DND-41 (cell line): ENCODE measurements at regions not wholly inside any gene's neighbourhood (a gene's known extent, or its start where the extent isn't known, plus 50 kb on each side); places are given as distances from the start of the nearest gene placed in this dataset.
"Not testable (repeated sequence)": the region's sequence is repeated elsewhere in the genome, so short reads cannot be mapped to it uniquely, and the experiment has no call there.

Source experiments
- EZH2 ChIP-seq: IDR thresholded peaks from 3 replicates; pipeline ENCODE4 v1.6.1; 2012; ENCODE audit warnings: borderline replicate concordance, low read depth, mild to moderate bottlenecking, moderate library complexity, low read length, inconsistent platforms; ENCODE audit not compliant: severe bottlenecking
- TF ChIP-seq, protein P1 (sequence below): IDR thresholded peaks from 2 replicates; pipeline ENCODE4 v1.5.1; 2012; ENCODE audit warnings: borderline replicate concordance, low read length, moderate library complexity, mild to moderate bottlenecking; ENCODE audit not compliant: poor library complexity, severe bottlenecking; ENCODE audit errors: extremely low read depth

DNA sequence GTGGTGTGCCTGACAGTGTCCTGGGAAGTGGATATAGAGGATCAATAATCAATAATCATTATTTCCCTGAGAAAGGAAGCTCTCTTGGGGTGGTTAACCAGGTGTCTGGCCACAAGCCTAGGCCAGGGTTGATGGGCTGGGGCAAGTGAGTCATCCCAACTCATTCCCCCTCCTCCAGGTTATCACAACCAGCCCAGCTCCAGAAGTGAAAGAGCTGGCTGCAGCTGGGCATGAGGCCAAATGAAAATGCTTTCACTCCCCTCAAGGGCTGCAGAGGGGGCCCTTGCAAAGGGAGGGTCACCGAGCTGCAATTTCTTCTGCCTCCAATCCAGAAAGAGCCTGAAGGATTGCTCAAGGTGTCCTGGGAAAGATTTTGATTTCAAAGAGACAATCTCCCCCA lies 127.9 kb downstream of the POTEM start:
- TF ChIP-seq, protein P1, sequence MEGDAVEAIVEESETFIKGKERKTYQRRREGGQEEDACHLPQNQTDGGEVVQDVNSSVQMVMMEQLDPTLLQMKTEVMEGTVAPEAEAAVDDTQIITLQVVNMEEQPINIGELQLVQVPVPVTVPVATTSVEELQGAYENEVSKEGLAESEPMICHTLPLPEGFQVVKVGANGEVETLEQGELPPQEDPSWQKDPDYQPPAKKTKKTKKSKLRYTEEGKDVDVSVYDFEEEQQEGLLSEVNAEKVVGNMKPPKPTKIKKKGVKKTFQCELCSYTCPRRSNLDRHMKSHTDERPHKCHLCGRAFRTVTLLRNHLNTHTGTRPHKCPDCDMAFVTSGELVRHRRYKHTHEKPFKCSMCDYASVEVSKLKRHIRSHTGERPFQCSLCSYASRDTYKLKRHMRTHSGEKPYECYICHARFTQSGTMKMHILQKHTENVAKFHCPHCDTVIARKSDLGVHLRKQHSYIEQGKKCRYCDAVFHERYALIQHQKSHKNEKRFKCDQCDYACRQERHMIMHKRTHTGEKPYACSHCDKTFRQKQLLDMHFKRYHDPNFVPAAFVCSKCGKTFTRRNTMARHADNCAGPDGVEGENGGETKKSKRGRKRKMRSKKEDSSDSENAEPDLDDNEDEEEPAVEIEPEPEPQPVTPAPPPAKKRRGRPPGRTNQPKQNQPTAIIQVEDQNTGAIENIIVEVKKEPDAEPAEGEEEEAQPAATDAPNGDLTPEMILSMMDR = not testable (repeated sequence)
- TF ChIP-seq EZH2 = not testable (repeated sequence)
